ENCODE measurements at regions not wholly inside any gene's neighbourhood (a gene's known extent, or its start where the extent isn't known, plus 50 kb on each side); places are given as distances from the start of the nearest gene placed in this dataset.

- DNase-seq (no peak), ATAC-seq (no peak)
- H3K4me1 ChIP-seq = no peaks in the 10 kb centered on the region
- H3K9me3 ChIP-seq = no peaks in the 10 kb centered on the region
- H3K4me3 ChIP-seq = no peak overlapping the region
- no peaks in the 10 kb centered on the region for H3K27me3 ChIP-seq
- TF ChIP-seq POLR2A (IDR thresholded peaks at IDR 0.05) (no peak), CTCF (IDR thresholded peaks at IDR 0.05) (no peak)
- WGBS, 4 donors = 78 to 88% (median 80%) methylated on average over 3 of the region's 3 CpGs
- no peak overlapping the region for H3K27ac ChIP-seq
- intact Hi-C loops (cut with DNase I) = no loop called here
- H3K36me3 ChIP-seq = no peaks in the 10 kb centered on the region
These were observed 1408.2 kb upstream of the PIK3C3 start for GRCh38 chr18:40546875-40547274.

- intact Hi-C loops (cut with DNase I) = no loop called here
- no peaks in the 10 kb centered on the region for H3K27me3 ChIP-seq
- DNase-seq = no peak
- H3K27ac ChIP-seq = no peak overlapping the region
- no peak overlapping the region for H3K4me3 ChIP-seq
- no peaks in the 10 kb centered on the region for H3K4me1 ChIP-seq
- no peaks in the 10 kb centered on the region for H3K9me3 ChIP-seq
- no peaks in the 10 kb centered on the region for H3K36me3 ChIP-seq
- no peak for ATAC-seq
- TF ChIP-seq POLR2A (IDR thresholded peaks at IDR 0.05) (no peak), CTCF (IDR thresholded peaks at IDR 0.05) (no peak)
- WGBS, 4 donors = 32 to 88% (median 72%) methylated on average over 2 of the region's 2 CpGs
These were observed 1420.3 kb upstream of the PIK3C3 start for GRCh38 chr18:40534723-40535122.

- H3K9me3 ChIP-seq = no peaks in the 10 kb centered on the region
- no peaks in the 10 kb centered on the region for H3K27me3 ChIP-seq
- 58 to 75% (median 67%) methylated on average over 1 of the region's 1 CpG for WGBS, 4 donors
- ATAC-seq = no peak
- intact Hi-C loops (cut with DNase I) = no loop called here
- no peak for DNase-seq
- TF ChIP-seq POLR2A (IDR thresholded peaks at IDR 0.05) (no peak), CTCF (IDR thresholded peaks at IDR 0.05) (no peak)
- H3K36me3 ChIP-seq = no peaks in the 10 kb centered on the region
- no peak overlapping the region for H3K4me3 ChIP-seq
- no peak overlapping the region for H3K27ac ChIP-seq
- no peaks in the 10 kb centered on the region for H3K4me1 ChIP-seq
These were observed 1423.0 kb upstream of the PIK3C3 start for GRCh38 chr18:40532046-40532445.

- DNase-seq (no peak), ATAC-seq (no peak)
- no peaks in the 10 kb centered on the region for H3K27me3 ChIP-seq
- H3K27ac ChIP-seq = no peak overlapping the region
- no peaks in the 10 kb centered on the region for H3K36me3 ChIP-seq
- no peak for TF ChIP-seq CTCF (IDR thresholded peaks at IDR 0.05)
- TF ChIP-seq POLR2A (IDR thresholded peaks at IDR 0.05) = no peak
- intact Hi-C loops (cut with DNase I) = no loop called here
- H3K9me3 ChIP-seq = no peaks in the 10 kb centered on the region
- no peak overlapping the region for H3K4me3 ChIP-seq
- no peaks in the 10 kb centered on the region for H3K4me1 ChIP-seq
- WGBS, 4 donors = 65 to 76% (median 70%) methylated on average over 2 of the region's 2 CpGs
These were observed 1424.0 kb upstream of the PIK3C3 start for GRCh38 chr18:40531051-40531450.
